BLaER1 (cell line): ENCODE measurements at regions not wholly inside any gene's neighbourhood (a gene's known extent, or its start where the extent isn't known, plus 50 kb on each side); places are given as distances from the start of the nearest gene placed in this dataset.
"Not testable (repeated sequence)": the region's sequence is repeated elsewhere in the genome, so short reads cannot be mapped to it uniquely, and the experiment has no call there.

Experiments used
- H3K27ac ChIP-seq: shearing (Covaris generic); formaldehyde crosslinking; 2 replicates; pipeline ENCODE4 v1.8.1; 2022
- H3K27me3 ChIP-seq: shearing (Covaris generic); formaldehyde crosslinking; 2 replicates; pipeline ENCODE4 v1.8.1; 2022
- H3K36me3 ChIP-seq: shearing (Covaris generic); formaldehyde crosslinking; 2 replicates; pipeline ENCODE4 v1.8.1; 2022
- H3K4me1 ChIP-seq: shearing (Covaris generic); formaldehyde crosslinking; 2 replicates; pipeline ENCODE4 v1.8.1; 2022
- H3K4me2 ChIP-seq: shearing (Covaris generic); formaldehyde crosslinking; 2 replicates; pipeline ENCODE4 v1.8.1; 2022
- H3K4me3 ChIP-seq: shearing (Covaris generic); formaldehyde crosslinking; 2 replicates; pipeline ENCODE4 v1.8.1; 2022
- H3K9ac ChIP-seq: shearing (Covaris generic); formaldehyde crosslinking; 2 replicates; pipeline ENCODE4 v1.8.1; 2022
- H3K9me3 ChIP-seq: shearing (Covaris generic); formaldehyde crosslinking; 2 replicates; pipeline ENCODE4 v1.8.1; 2022
- H4K20me1 ChIP-seq: shearing (Covaris generic); formaldehyde crosslinking; 2 replicates; pipeline ENCODE4 v1.8.1; 2022
- Cebpa-rat ChIP-seq: shearing (Covaris generic); IDR thresholded peaks from 2 replicates; pipeline ENCODE4 v1.8.1; 2022

GRCh38 chr6:76553256-76553655 is 480.8 kb upstream of the IMPG1 start:
- no peaks in the 10 kb centered on the region for H3K27me3 ChIP-seq
- no peak overlapping the region for H3K4me2 ChIP-seq

GRCh38 chr6:76552268-76552667 is 479.8 kb upstream of the IMPG1 start:
- Histone ChIP-seq H3K27ac (no peak overlapping the region), H3K36me3 (no peaks in the 10 kb centered on the region), H4K20me1 (no peaks in the 10 kb centered on the region), H3K4me1 (no peaks in the 10 kb centered on the region), H3K4me2 (no peak overlapping the region), H3K27me3 (no peaks in the 10 kb centered on the region), H3K9ac (no peak overlapping the region), H3K9me3 (no peaks in the 10 kb centered on the region), H3K4me3 (no peak overlapping the region)
- TF ChIP-seq Cebpa-rat: no peak

More at GRCh38 chr6:76553256-76553655, 480.8 kb upstream of the IMPG1 start:
- H3K36me3 ChIP-seq: no peaks in the 10 kb centered on the region
- H3K4me3 ChIP-seq: no peak overlapping the region
- no peak for TF ChIP-seq Cebpa-rat
- no peaks in the 10 kb centered on the region for H3K9me3 ChIP-seq
- no peak overlapping the region for H3K27ac ChIP-seq
- no peaks in the 10 kb centered on the region for H3K4me1 ChIP-seq
- no peak overlapping the region for H3K9ac ChIP-seq
- H4K20me1 ChIP-seq: no peaks in the 10 kb centered on the region

- no peak overlapping the region for H3K9ac ChIP-seq
- no peak for TF ChIP-seq Cebpa-rat
- no peak overlapping the region for H3K4me2 ChIP-seq
- no peaks in the 10 kb centered on the region for H3K4me1 ChIP-seq
- no peaks in the 10 kb centered on the region for H3K36me3 ChIP-seq
- H3K9me3 ChIP-seq: no peaks in the 10 kb centered on the region; the same call in 1 of the 2 replicates
- no peaks in the 10 kb centered on the region for H3K27me3 ChIP-seq
- no peak overlapping the region for H3K4me3 ChIP-seq
- no peaks in the 10 kb centered on the region for H4K20me1 ChIP-seq
- H3K27ac ChIP-seq: no peak overlapping the region
These were observed 461.2 kb upstream of the IMPG1 start for GRCh38 chr6:76533661-76534060.

GRCh38 chr6:76532647-76533046 is 460.2 kb upstream of the IMPG1 start:
- H3K27me3 ChIP-seq: no peaks in the 10 kb centered on the region
- no peaks in the 10 kb centered on the region for H3K36me3 ChIP-seq
- no peak overlapping the region for H3K27ac ChIP-seq
- no peak overlapping the region for H3K4me3 ChIP-seq
- TF ChIP-seq Cebpa-rat: no peak
- no peaks in the 10 kb centered on the region for H4K20me1 ChIP-seq
- H3K9me3 ChIP-seq: no peaks in the 10 kb centered on the region; the same call in 1 of the 2 replicates
- no peak overlapping the region for H3K9ac ChIP-seq
- H3K4me1 ChIP-seq: no peaks in the 10 kb centered on the region
- H3K4me2 ChIP-seq: no peak overlapping the region

- H3K9me3 ChIP-seq: 0 out of 2 replicates have a peak, but pooled peaks cover 3% of the 10 kb centered on the region
- no peak for TF ChIP-seq Cebpa-rat
- H3K27me3 ChIP-seq: no peaks in the 10 kb centered on the region
- no peaks in the 10 kb centered on the region for H3K36me3 ChIP-seq
- no peak overlapping the region for H3K4me2 ChIP-seq
- H3K27ac ChIP-seq: no peak overlapping the region
- H4K20me1 ChIP-seq: no peaks in the 10 kb centered on the region
- no peak overlapping the region for H3K4me3 ChIP-seq
- no peaks in the 10 kb centered on the region for H3K4me1 ChIP-seq
- H3K9ac ChIP-seq: no peak overlapping the region
These were observed 446.0 kb upstream of the IMPG1 start for GRCh38 chr6:76518443-76518842.

- Histone ChIP-seq H3K9ac (no peak overlapping the region), H3K4me3 (no peak overlapping the region)
- TF ChIP-seq Cebpa-rat: no peak
These were observed 444.5 kb upstream of the IMPG1 start for GRCh38 chr6:76516924-76517323.

GRCh38 chr6:76510489-76510888 is 438.0 kb upstream of the IMPG1 start:
- Histone ChIP-seq H4K20me1 (no peaks in the 10 kb centered on the region), H3K27me3 (no peaks in the 10 kb centered on the region), H3K36me3 (no peaks in the 10 kb centered on the region), H3K9ac (no peak overlapping the region), H3K4me2 (no peak overlapping the region), H3K9me3 (no peaks in the 10 kb centered on the region), H3K27ac (no peak overlapping the region), H3K4me3 (no peak overlapping the region), H3K4me1 (no peaks in the 10 kb centered on the region)
- TF ChIP-seq Cebpa-rat: no peak

More at GRCh38 chr6:76516924-76517323, 444.5 kb upstream of the IMPG1 start:
- no peaks in the 10 kb centered on the region for H3K27me3 ChIP-seq
- H3K4me1 ChIP-seq: no peaks in the 10 kb centered on the region
- H3K9me3 ChIP-seq: 0 out of 2 replicates have a peak, but pooled peaks cover 3% of the 10 kb centered on the region
- no peak overlapping the region for H3K4me2 ChIP-seq
- H4K20me1 ChIP-seq: no peaks in the 10 kb centered on the region
- H3K27ac ChIP-seq: no peak overlapping the region
- no peaks in the 10 kb centered on the region for H3K36me3 ChIP-seq

- Histone ChIP-seq H3K36me3 (no peaks in the 10 kb centered on the region), H3K27me3 (no peaks in the 10 kb centered on the region), H4K20me1 (no peaks in the 10 kb centered on the region), H3K27ac (no peak overlapping the region), H3K4me1 (no peaks in the 10 kb centered on the region), H3K4me3 (no peak overlapping the region), H3K4me2 (no peak overlapping the region), H3K9ac (no peak overlapping the region), H3K9me3 (no peaks in the 10 kb centered on the region)
- no peak for TF ChIP-seq Cebpa-rat
These were observed 436.9 kb upstream of the IMPG1 start for GRCh38 chr6:76509397-76509796.

GRCh38 chr6:76506808-76507207 is 434.3 kb upstream of the IMPG1 start:
- Histone ChIP-seq H3K9ac (no peak overlapping the region), H3K27ac (no peak overlapping the region), H3K4me2 (no peak overlapping the region), H4K20me1 (no peaks in the 10 kb centered on the region), H3K9me3 (no peaks in the 10 kb centered on the region), H3K4me3 (no peak overlapping the region), H3K4me1 (no peaks in the 10 kb centered on the region), H3K36me3 (no peaks in the 10 kb centered on the region), H3K27me3 (no peaks in the 10 kb centered on the region)
- TF ChIP-seq Cebpa-rat: no peak

- Histone ChIP-seq H3K36me3 (no peaks in the 10 kb centered on the region), H3K27ac (no peak overlapping the region), H3K9me3 (peaks cover 30% of the 10 kb centered on the region), H3K4me3 (no peak overlapping the region), H4K20me1 (no peaks in the 10 kb centered on the region), H3K4me2 (no peak overlapping the region), H3K4me1 (no peaks in the 10 kb centered on the region), H3K27me3 (no peaks in the 10 kb centered on the region), H3K9ac (no peak overlapping the region)
- no peak for TF ChIP-seq Cebpa-rat
These were observed 423.4 kb upstream of the IMPG1 start for GRCh38 chr6:76495909-76496308.

- not testable (repeated sequence) for H3K4me3 ChIP-seq, H3K27ac ChIP-seq, H3K36me3 ChIP-seq, H3K27me3 ChIP-seq, H3K4me1 ChIP-seq, H3K9ac ChIP-seq, H4K20me1 ChIP-seq, H3K4me2 ChIP-seq
- H3K9me3 ChIP-seq: peaks cover 30% of the 10 kb centered on the region
These were observed 418.9 kb upstream of the IMPG1 start for GRCh38 chr6:76491376-76491775.
